H7 (cell line): ENCODE measurements at regions not wholly inside any gene's neighbourhood (a gene's known extent, or its start where the extent isn't known, plus 50 kb on each side); places are given as distances from the start of the nearest gene placed in this dataset.
"Not testable (repeated sequence)": the region's sequence is repeated elsewhere in the genome, so short reads cannot be mapped to it uniquely, and the experiment has no call there.

Source experiments
- DNase-seq: peaks from one replicate; pipeline ENCODE4 v3.0.0; 2012
- H3K27me3 ChIP-seq: 2 replicates; pipeline ENCODE4 v1.6.0; 2011; ENCODE audit warnings: mild to moderate bottlenecking, low read length; ENCODE audit not compliant: control insufficient read depth, insufficient read depth
- H3K36me3 ChIP-seq: replicated peaks from 2 replicates; pipeline ENCODE4 v1.5.1; 2011; ENCODE audit warnings: low read length; ENCODE audit not compliant: control insufficient read depth, insufficient read depth
- H3K4me3 ChIP-seq: 2 replicates; pipeline ENCODE4 v1.5.1; 2011; ENCODE audit warnings: low read depth, mild to moderate bottlenecking, control low read depth, low read length, moderate library complexity; ENCODE audit not compliant: insufficient read depth

DNA sequence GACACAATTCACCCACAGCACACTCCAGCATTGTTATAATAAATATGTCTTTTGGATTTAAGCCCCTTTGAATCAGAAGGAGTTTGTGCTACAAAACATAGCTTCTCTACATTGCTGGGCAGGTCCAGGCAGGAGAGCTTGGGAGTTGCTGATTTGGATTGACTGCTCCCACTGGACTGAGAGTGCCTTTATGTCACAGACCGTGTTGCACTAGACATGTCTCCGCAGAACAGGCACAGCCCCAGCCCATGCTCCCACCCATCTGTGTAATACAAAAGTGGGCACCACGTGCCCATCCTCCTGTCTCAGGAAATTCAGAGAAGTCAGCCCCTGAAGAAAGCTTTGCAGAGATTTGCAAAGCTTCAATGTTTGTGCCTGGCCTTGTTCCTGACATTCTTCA is 117.1 kb downstream of the MED10 start:
- DNase-seq: no peak
- no peak overlapping the region for H3K4me3 ChIP-seq
- H3K36me3 ChIP-seq: no peaks in the 10 kb centered on the region
- no peaks in the 10 kb centered on the region for H3K27me3 ChIP-seq

DNA sequence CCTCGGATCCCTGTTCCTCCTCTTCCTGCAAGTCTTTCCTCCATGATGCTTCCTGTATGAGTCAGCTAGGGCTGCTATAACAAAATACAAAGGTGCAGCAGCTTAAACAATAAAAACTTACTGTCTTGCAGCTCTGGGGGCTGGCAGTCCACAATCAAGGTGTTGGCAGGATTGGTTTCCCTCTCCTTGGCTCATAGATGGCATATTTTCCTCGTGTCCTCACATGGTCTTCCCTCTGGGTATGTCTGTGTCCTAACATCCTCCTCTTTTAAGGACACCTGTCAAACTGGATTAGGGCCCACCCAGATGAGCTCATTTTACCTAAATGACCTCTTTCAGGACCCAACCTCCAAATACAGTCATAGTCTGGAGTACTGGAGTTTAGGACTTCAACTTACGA is 117.5 kb downstream of the MED10 start:
- no peaks in the 10 kb centered on the region for H3K36me3 ChIP-seq
- H3K27me3 ChIP-seq: no peaks in the 10 kb centered on the region
- DNase-seq: no peak
- no peak overlapping the region for H3K4me3 ChIP-seq

GRCh38 chr5:6256901-6257300 is 121.4 kb downstream of the MED10 start:
- Histone ChIP-seq H3K27me3 (no peaks in the 10 kb centered on the region), H3K4me3 (no peak overlapping the region), H3K36me3 (no peaks in the 10 kb centered on the region)
- DNase-seq: no peak

DNA sequence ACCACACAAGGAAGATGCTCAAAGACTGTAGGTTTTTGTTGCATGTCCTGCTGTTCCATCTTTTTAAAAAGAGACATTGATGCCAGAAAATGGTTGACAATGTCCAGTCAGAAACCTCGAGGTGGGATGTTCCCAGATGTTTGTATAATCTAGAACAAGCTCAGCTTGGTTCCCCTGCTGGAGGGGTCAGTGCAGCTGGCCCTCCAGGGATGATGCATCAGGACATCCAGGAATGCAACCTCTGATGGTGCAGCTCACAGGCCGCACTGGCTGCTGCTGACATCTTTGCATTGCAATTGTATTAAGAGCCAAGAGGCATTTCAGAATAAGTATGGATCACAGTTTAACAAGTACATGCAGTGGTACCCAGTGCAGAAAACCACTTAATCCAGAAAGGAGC is 122.4 kb downstream of the MED10 start:
- DNase-seq: no peak
- H3K27me3 ChIP-seq: no peaks in the 10 kb centered on the region
- no peaks in the 10 kb centered on the region for H3K36me3 ChIP-seq
- H3K4me3 ChIP-seq: no peak overlapping the region

- Histone ChIP-seq H3K4me3 (no peak overlapping the region), H3K27me3 (no peaks in the 10 kb centered on the region), H3K36me3 (no peaks in the 10 kb centered on the region)
- no peak for DNase-seq
These were observed 124.5 kb downstream of the MED10 start for GRCh38 chr5:6253846-6254245.

- no peak overlapping the region for H3K4me3 ChIP-seq
- DNase-seq: no peak
- no peaks in the 10 kb centered on the region for H3K36me3 ChIP-seq
- H3K27me3 ChIP-seq: no peaks in the 10 kb centered on the region
These were observed 125.1 kb downstream of the MED10 start for GRCh38 chr5:6253281-6253680.

DNA sequence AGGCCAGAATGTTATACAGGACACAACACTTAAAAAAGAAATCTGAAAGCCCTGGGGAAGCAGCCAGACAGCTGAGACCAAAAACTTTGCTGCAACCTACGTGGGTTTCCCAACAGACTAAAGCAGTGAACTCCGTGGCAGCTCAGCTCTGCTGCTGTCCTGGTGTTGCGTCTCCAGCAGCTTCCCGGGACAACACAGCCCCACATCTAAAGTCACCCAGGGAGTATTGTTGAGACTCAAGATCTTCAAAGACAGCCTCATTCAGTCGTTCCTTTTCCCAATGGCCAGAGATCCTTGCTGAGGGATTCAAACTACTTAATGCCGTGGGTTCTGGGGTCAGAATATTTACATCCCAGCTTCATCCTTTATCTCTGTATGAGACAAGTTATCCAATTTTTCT is 125.8 kb downstream of the MED10 start:
- no peak for DNase-seq
- Histone ChIP-seq H3K36me3 (no peaks in the 10 kb centered on the region), H3K27me3 (no peaks in the 10 kb centered on the region), H3K4me3 (no peak overlapping the region)

DNA sequence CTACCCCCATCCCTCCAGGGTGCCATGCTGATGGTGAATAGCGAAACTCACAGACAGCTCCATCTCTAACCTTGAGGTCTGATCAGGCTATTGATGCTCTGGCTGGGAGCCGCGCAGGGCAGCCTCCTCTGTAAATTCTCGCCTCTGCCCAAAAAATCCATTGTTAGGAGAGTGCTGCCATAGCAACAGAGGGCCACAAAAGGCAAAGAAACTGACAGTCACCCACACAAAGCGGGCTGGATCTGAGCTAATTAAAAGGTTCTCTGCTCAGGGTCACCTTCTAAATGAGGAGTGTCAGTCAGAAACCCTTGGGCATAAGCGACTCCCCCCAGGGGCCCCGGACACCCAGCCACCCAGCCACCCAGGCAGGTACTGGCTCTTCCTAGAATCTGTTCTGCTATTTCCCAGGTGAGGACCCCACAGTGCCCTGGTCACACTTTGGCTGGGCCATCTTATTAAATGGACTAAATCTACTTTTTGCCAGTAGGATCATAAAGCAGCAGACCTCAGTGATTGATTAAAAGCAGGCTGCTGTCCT is 126.7 kb downstream of the MED10 start:
- Histone ChIP-seq H3K36me3 (no peaks in the 10 kb centered on the region), H3K27me3 (no peaks in the 10 kb centered on the region), H3K4me3 (no peak overlapping the region)
- no peak for DNase-seq

GRCh38 chr5:6250121-6250520 is 128.2 kb downstream of the MED10 start:
- DNase-seq: no peak
- no peaks in the 10 kb centered on the region for H3K27me3 ChIP-seq
- no peaks in the 10 kb centered on the region for H3K36me3 ChIP-seq
- no peak overlapping the region for H3K4me3 ChIP-seq

DNA sequence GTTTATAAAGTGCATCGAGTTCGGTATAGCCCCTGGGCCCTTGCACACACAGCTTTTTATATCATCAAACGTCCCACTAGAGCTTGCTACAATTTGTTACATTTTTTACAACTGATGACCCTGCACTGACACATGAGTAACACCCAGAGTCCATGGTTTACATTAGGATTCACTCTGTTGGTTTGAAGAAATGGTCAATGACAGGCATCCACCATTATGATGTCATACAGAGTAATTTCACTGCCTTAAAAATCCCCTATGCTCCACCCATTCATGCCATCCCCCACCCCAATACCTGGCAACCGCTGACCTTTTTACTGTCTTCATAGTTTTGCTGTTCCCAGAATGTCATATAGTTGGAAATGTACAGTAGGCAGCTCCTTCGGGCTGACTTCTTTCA is 130.2 kb downstream of the MED10 start:
- H3K27me3 ChIP-seq: no peaks in the 10 kb centered on the region
- no peaks in the 10 kb centered on the region for H3K36me3 ChIP-seq
- no peak for DNase-seq
- no peak overlapping the region for H3K4me3 ChIP-seq

- Histone ChIP-seq H3K4me3 (no peak overlapping the region), H3K27me3 (no peaks in the 10 kb centered on the region), H3K36me3 (no peaks in the 10 kb centered on the region)
- no peak for DNase-seq
These were observed 131.4 kb downstream of the MED10 start for GRCh38 chr5:6246820-6247437.

DNA sequence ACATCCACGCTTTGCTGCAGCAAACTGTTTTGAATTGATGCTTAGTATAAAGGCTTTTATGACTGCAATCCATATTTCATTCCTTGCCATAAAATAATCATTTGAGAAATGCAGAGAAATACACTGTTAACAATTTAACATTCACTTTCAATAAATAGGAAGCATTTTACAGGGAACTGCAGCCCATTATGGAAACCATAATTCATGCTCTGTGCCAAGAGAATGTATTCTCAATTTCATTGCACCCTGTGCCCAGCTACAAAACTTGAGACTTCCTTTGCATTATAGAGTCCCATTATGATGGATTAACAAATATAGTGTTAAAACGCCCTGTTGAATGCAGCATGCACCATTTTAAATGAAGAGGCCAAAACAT is 134.0 kb downstream of the MED10 start:
- DNase-seq: no peak

GRCh38 chr5:6243706-6244338 is 134.5 kb downstream of the MED10 start:
- no peaks in the 10 kb centered on the region for H3K27me3 ChIP-seq
- DNase-seq: no peak
- H3K4me3 ChIP-seq: no peak overlapping the region
- no peaks in the 10 kb centered on the region for H3K36me3 ChIP-seq

More for the DNA sequence above, 134.0 kb downstream of the MED10 start:
- Histone ChIP-seq H3K36me3 (no peaks in the 10 kb centered on the region), H3K27me3 (no peaks in the 10 kb centered on the region), H3K4me3 (no peak overlapping the region)

- H3K27me3 ChIP-seq, H3K4me3 ChIP-seq, H3K36me3 ChIP-seq, DNase-seq: not testable (repeated sequence)
These were observed 137.3 kb downstream of the MED10 start for GRCh38 chr5:6241056-6241455.

DNA sequence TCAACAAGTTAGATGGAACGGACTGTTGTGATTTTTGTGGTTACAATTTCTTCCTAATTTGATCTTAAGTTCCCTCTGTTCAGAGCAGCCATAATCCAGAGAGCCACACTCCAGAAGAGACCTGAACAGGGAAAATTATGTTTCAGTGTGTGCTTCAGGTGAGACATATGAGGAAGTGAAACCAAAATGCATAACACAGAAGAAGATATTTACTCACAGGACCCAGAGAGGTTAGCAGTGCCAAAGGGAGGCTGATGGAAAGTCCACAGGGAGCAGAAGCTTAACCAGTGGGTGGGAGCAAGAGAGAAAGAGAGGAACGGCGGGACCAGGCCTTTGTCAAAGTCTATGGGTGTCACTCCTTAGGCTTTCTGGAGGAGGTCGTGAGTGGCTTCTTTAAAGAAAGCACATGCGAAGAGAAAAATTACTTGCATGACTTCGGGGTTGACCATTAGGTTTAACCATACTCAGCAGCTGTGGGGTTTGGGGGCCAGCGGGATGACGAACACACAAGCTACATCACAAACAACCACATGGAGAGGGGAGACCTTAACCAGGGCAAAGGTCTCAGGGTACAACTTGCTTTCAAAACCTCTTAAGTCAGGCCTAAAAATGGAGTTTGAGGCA is 141.4 kb downstream of the MED10 start:
- H3K27me3 ChIP-seq: no peaks in the 10 kb centered on the region
- no peak overlapping the region for H3K4me3 ChIP-seq
- no peaks in the 10 kb centered on the region for H3K36me3 ChIP-seq
- DNase-seq: no peak
